GM04504 (cell line): ENCODE measurements at regions not wholly inside any gene's neighbourhood (a gene's known extent, or its start where the extent isn't known, plus 50 kb on each side); places are given as distances from the start of the nearest gene placed in this dataset.

Experiments
- DNase-seq: peaks from one replicate; pipeline ENCODE4 v3.0.0-alpha.2; 2012; ENCODE audit warnings: low read depth

DNA sequence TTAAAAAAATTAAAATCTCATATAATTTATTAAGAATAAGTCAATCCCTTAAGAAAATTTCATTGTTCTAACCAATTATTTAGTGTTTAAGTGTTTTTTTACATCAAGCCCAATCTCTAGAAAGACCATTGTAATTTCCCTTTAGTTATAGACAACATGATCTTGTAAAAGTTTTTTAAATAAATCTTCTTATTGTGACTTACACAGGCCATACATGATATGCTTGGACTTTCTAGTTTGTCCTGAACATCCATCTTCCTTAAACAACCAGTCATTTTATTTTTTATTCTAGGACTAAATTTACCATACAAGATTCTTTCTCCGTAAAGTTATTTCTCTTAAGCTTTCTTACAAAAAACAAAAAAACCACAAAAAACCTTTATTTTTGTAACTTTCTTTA, 126.5 kb upstream of the MAST4 start:
- DNase-seq, result no peak

GRCh38 chr5:66472010-66472409, 124.2 kb upstream of the MAST4 start:
- no peak for DNase-seq

GRCh38 chr5:66475731-66476130, 120.5 kb upstream of the MAST4 start:
- DNase-seq, result no peak

- DNase-seq, result no peak
Measured at GRCh38 chr5:66477596-66477995, 118.6 kb upstream of the MAST4 start.

DNA sequence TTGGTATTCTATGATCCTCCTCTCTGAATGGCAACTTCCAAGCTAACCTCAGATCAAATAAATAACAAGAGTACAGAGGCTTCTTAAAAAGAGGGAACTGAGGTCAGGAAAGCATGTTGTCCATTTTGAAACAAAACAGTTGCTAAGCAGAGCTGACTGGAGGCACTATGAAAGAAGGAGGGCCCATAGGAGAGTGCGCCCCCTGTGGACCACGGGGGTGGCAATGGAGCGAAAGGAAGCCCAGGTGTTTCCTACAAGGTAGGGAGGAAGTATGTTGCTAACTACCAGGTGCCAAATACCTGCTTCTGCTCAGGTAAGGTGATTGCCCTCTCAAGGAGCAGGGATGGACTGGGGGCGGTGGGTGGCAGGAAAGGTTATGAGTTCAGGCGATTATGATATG, 101.8 kb upstream of the MAST4 start:
- DNase-seq, result no peak

DNA sequence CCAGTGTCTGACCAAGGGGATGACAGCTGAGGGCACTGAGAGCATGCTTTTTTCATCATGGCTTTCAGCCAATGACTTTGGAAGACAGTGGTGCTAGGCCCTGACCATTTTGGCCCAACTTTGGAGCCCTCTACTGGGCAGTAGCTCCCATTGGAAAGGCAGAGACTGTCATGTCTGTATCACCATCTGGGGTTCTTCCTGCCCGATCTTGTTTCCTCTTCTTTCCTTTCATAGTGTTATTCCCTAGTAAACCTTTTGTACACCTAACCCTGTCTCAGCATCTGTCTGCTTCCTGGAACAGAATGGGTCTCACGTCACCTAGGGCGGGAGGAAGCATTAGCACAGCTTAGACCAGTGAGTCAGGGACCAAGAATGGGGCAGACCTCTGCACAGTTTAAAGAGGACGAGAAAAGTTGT, 97.4 kb upstream of the MAST4 start:
- no peak for DNase-seq

- no peak for DNase-seq
Measured at GRCh38 chr5:66503203-66503789, 92.9 kb upstream of the MAST4 start.

- DNase-seq, result no peak
Measured at GRCh38 chr5:66507106-66507505, 89.1 kb upstream of the MAST4 start.

DNA sequence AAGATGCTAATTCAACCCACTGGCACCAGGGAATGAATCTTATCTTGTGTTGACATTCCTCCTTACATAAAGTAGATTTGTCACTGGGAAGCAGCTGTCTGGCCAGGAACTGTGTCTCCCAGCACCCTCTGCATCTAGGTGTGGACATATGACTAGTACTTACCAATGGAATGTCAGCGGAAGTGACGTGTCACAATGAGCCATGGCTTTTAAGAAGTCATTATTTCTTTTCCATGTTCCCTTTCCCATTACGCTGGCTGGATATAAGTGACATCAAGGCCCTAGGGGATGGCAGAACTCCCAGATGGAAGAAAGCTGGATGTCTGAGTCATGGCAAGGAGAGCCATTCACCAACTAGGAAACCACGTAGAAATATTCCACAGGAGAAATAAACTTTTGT, 84.7 kb upstream of the MAST4 start:
- no peak for DNase-seq

DNA sequence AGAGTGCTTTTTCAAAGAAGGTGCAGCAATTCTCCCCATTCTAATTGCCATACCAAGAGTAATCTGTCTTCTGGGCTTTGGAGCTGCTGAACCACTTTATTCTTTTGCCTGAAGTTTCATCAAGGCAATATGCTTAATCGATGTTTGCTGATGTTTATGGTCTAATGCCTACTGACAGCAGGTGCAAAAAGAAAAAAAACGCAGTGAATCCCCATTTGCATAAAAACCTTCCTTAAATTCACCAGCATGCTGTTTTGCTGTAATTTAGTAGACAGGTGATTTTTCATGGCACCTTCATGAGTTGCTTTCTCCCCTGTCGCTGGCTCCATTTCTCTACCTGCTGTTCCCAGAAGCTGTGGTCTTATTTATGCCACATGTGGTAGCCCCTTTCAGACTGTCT, 83.1 kb upstream of the MAST4 start:
- no peak for DNase-seq

DNA sequence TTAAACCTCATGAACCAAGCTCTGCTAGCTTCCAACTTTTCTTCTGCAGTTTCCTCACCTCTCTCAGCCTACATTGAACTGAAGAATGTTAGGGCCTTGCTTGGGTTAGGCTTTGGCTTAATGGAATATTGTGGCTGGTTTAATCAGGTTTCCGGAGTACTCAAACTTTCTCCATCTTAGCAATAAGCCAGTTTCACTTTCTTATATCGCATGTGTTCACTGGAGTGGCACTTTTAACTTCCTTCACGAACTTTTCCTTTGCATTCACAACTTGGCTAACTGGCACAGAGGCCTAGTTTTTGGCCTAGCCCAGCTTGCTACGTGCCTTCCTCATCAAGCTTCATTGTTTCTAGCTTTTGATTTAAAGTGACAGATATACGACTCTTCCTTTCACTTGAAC, 81.0 kb upstream of the MAST4 start:
- DNase-seq, result no peak

GRCh38 chr5:66516550-66516949, 79.6 kb upstream of the MAST4 start:
- no peak for DNase-seq

DNA sequence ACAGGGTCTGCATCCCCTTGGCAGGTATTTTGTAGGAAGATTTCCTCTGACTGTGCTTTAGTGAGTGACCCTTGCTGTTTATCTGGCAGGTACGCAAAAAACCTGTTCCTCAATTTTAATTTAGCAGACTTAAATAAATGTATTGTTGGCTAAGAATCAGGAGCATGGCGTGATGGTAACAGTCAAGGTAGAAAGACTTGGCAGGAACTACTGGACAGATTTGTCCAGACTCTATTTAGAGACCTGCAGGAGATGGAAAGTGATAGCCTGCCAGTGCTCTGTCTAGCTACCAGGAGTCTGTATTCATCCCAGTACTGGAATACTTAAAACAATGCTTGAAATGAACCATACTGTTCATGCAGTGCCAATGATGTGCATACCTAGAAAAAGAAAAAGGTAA, 78.8 kb upstream of the MAST4 start:
- DNase-seq, result no peak

GRCh38 chr5:66518052-66518451, 78.1 kb upstream of the MAST4 start:
- no peak for DNase-seq

DNA sequence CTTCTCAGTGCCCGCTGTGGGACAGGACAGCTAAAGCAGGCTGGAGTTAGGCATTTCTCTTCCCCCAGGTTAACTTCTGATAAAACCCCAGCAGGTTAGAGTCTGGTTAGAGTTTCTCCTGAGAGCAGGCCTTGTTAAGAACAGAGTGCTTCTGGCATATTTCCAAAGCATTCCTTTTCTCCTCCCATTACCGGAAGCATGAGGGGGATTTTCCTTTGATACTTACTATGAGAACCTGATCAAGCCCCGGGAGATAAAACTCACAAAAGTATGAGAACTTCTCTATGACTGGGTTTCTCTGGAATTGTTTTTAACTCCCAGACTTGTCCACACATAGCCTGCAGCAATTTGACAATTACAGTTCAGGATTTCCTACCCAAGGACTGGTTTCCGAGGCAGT, 77.4 kb upstream of the MAST4 start:
- no peak for DNase-seq

DNA sequence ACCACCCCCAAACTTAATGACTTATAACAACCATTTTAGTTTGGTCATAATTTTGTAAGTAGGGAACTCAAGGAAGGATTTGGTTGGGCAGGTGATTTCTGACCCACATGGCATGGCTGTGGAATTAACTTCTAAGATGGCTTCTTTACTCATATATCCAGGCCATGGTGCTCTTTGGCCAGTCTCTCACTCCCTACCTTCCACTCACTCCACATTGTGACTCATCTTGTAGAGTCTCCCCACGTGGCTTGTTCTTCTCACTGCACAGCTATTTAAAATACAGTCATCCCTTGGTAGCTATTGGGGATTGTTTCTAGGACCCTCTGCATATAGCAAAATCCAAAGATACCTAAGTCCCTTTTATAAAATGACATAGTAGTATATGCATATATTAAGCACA, 76.6 kb upstream of the MAST4 start:
- DNase-seq, result no peak

DNA sequence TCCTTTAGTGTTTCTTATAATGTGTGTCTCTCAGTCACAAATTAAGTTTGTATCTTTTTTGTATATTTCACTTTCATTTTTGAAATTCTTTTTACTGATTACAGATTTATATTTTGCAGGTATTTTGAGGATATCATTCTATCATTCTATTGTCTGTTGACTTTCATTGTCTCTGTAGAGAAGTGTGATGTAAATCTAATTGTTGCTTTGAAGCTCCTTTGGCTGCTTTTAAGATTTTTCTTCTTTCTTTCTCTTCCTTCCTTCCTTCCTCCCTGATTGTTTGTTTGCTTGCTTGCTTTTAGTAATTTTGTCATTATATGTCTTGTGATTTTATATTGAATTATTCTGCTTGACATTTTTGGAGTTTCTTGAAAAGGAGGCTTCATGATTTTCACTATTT, 75.3 kb upstream of the MAST4 start:
- DNase-seq, result no peak

- no peak for DNase-seq
Measured at GRCh38 chr5:66527478-66528035, 68.6 kb upstream of the MAST4 start.

- no peak for DNase-seq
Measured at GRCh38 chr5:66529182-66529581, 67.0 kb upstream of the MAST4 start.

- DNase-seq, result no peak
Measured at GRCh38 chr5:66529704-66530103, 66.5 kb upstream of the MAST4 start.

- DNase-seq, result no peak
Measured at GRCh38 chr5:66538126-66538525, 58.1 kb upstream of the MAST4 start.

GRCh38 chr5:66538531-66538930, 57.7 kb upstream of the MAST4 start:
- no peak for DNase-seq

- DNase-seq, result no peak
Measured at GRCh38 chr5:66540078-66540477, 56.1 kb upstream of the MAST4 start.

GRCh38 chr5:66542711-66543110, 53.5 kb upstream of the MAST4 start:
- DNase-seq, result no peak
